C4-2B (cell line): ENCODE measurements at regions not wholly inside any gene's neighbourhood (a gene's known extent, or its start where the extent isn't known, plus 50 kb on each side); places are given as distances from the start of the nearest gene placed in this dataset.
"Not testable (repeated sequence)": the region's sequence is repeated elsewhere in the genome, so short reads cannot be mapped to it uniquely, and the experiment has no call there.

Experiments used
- CTCF ChIP-seq: fragments of 450-650 bp; conservative IDR thresholded peaks from 2 replicates; pipeline ENCODE4 v1.5.1; 2017; ENCODE audit warnings: mild to moderate bottlenecking
- ZFX ChIP-seq: fragments of 450-650 bp; IDR thresholded peaks from 2 replicates; pipeline ENCODE4 v1.6.1; 2017

GRCh38 chr5:53752282-53752681 is 191.8 kb downstream of the NDUFS4 start:
- TF ChIP-seq CTCF, ZFX: not testable (repeated sequence)
